ENCODE measurements at regions not wholly inside any gene's neighbourhood (a gene's known extent, or its start where the extent isn't known, plus 50 kb on each side); places are given as distances from the start of the nearest gene placed in this dataset.

GRCh38 chr6:3919849-3920248, 70.7 kb downstream of the FAM50B start:
- ATAC-seq (ENCODE audit: low read depth), result no peak
- Histone ChIP-seq H2AK5ac (ENCODE audit: low read depth, low read length) (no peak overlapping the region), H4K8ac (ENCODE audit: low read depth in 2 of 2, low read length in 2 of 2) (no peak overlapping the region), H3K4me1 (ENCODE audit: control insufficient read depth, insufficient read depth, low read length) (no peaks in the 10 kb centered on the region), H3K23ac (ENCODE audit: low read depth, low read length) (no peak overlapping the region), H3K4me3 (ENCODE audit: insufficient read depth, low read depth, low read length) (no peak overlapping the region), H3K4me2 (ENCODE audit: low read depth, low read length) (no peak overlapping the region), H2AK9ac (replicated peaks; ENCODE audit: low read depth, low read length, poor library complexity) (no peak overlapping the region), H3K9me3 (ENCODE audit: control insufficient read depth, insufficient read depth, low read length) (no peaks in the 10 kb centered on the region), H4K5ac (ENCODE audit: low read depth, low read length) (no peak overlapping the region), H3K18ac (ENCODE audit: low read depth, low read length) (no peak overlapping the region), H3K9me1 (ENCODE audit: insufficient read depth, low read length) (peaks cover 3% of the 10 kb centered on the region; the same call in 1 of the 2 replicates), H3K36me3 (ENCODE audit: control insufficient read depth, insufficient read depth, low read length) (no peaks in the 10 kb centered on the region), H2AFZ (replicated peaks; ENCODE audit: low read length, poor library complexity) (no peak overlapping the region), H2BK15ac (ENCODE audit: low read depth, low read length) (no peak overlapping the region), H2BK120ac (ENCODE audit: low read depth, low read length) (no peak overlapping the region), H3K9ac (ENCODE audit: low read depth, low read length) (no peak overlapping the region), H2BK20ac (ENCODE audit: low read depth, low read length) (no peak overlapping the region), H3K79me1 (ENCODE audit: low read depth in 1 of 2, low read length in 2 of 2) (no peaks in the 10 kb centered on the region), H4K91ac (ENCODE audit: insufficient read depth, low read depth, low read length) (no peak overlapping the region), H3K14ac (replicated peaks; ENCODE audit: low read depth, low read length) (no peak overlapping the region), H3K4ac (ENCODE audit: low read depth, low read length) (no peak overlapping the region), H4K20me1 (ENCODE audit: insufficient read depth, low read length) (no peaks in the 10 kb centered on the region), H3K56ac (ENCODE audit: extremely low read depth, insufficient read depth, low read length) (no peak overlapping the region), H2BK5ac (ENCODE audit: low read depth, low read length, poor library complexity, severe bottlenecking) (no peak overlapping the region), H3K27ac (ENCODE audit: insufficient read depth, low read length) (no peak overlapping the region), H3K27me3 (ENCODE audit: control insufficient read depth, insufficient read depth, low read length) (no peaks in the 10 kb centered on the region)
- in situ Hi-C loops (cut with MboI; ENCODE audit: low sequenced_read_pairs) (no loop called here), intact Hi-C loops (cut with micrococcal nuclease) (no loop called here), dilution Hi-C loops (cut with HindIII; ENCODE audit: low sequenced_read_pairs, unreplicated experiment) (no loop called here)
- BruUV-seq (replicated peaks), result no TSS peak
- no peak for DNase-seq
- 80% methylated on average over 1 of the region's 8 CpGs; no CpG with 5 or more reads in 1 of the 2 experiments for WGBS, 2 experiments (ENCODE audit: extremely low coverage in 2 of 2, insufficient read length in 1 of 2)
- POLR2A ChIA-PET (ENCODE audit: unreplicated experiment), result no interaction called here
- TF ChIP-seq MXI1 (IDR thresholded peaks at IDR 0.05; ENCODE audit: borderline replicate concordance, low read depth, low read length), result no peak
- CTCF ChIA-PET, result no interaction called here

Data from IMR-90 (cell line).